GM13976 (cell line): ENCODE measurements at regions not wholly inside any gene's neighbourhood (a gene's known extent, or its start where the extent isn't known, plus 50 kb on each side); places are given as distances from the start of the nearest gene placed in this dataset.

ENCODE experiments used
- DNase-seq: peaks from one replicate; pipeline ENCODE4 v3.0.0; 2012; ENCODE audit warnings: low spot score
- in situ Hi-C: fragments of 300-500 bp; cut with MboI; formaldehyde crosslinking; loops from one replicate; pipeline ENCODE4 v1.12.0; 2022; ENCODE audit warnings: low sequenced_read_pairs, mixed read lengths, inconsistent platforms; ENCODE audit not compliant: unreplicated experiment
- TF ChIP-seq, protein P1 (sequence below): IDR thresholded peaks from 2 replicates; pipeline ENCODE4 v1.5.1; 2012; ENCODE audit warnings: borderline replicate concordance, mild to moderate bottlenecking; ENCODE audit not compliant: insufficient read depth; ENCODE audit errors: extremely low read depth, missing control alignments, control extremely low read depth

DNA sequence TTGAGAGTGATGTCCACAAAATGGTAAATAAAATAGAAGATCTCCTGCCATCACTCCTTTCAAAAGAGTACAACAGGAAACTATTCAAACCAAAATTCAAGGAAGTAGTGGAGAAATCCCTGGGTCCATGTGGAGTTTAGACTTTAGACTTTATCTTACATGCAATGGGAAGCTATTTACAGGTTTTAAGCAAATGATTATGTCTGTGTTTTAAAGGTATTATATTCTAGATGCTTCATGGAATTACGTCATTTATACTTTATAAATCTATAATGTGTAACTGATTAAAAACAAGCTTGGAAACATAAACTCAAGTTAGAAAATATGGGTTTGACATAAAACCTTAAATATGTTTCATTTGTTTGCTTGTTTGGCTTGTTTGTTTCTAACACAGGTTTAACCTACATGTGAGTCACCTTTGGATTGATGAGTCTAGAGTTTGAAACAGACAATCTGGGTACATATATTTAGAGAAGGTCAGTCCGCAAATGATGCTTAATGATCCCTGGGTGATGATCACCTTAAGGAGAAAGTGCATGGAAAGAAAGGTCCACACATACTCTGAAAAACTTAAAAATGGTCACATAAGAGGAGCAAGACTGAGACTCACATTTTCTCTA lies 519.6 kb upstream of the AGA start:
- in situ Hi-C loops: no loop called here
- no peak for DNase-seq
- TF ChIP-seq, protein P1, sequence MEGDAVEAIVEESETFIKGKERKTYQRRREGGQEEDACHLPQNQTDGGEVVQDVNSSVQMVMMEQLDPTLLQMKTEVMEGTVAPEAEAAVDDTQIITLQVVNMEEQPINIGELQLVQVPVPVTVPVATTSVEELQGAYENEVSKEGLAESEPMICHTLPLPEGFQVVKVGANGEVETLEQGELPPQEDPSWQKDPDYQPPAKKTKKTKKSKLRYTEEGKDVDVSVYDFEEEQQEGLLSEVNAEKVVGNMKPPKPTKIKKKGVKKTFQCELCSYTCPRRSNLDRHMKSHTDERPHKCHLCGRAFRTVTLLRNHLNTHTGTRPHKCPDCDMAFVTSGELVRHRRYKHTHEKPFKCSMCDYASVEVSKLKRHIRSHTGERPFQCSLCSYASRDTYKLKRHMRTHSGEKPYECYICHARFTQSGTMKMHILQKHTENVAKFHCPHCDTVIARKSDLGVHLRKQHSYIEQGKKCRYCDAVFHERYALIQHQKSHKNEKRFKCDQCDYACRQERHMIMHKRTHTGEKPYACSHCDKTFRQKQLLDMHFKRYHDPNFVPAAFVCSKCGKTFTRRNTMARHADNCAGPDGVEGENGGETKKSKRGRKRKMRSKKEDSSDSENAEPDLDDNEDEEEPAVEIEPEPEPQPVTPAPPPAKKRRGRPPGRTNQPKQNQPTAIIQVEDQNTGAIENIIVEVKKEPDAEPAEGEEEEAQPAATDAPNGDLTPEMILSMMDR: no peak

- TF ChIP-seq, protein P1: no peak
- DNase-seq: no peak
- in situ Hi-C loops: no loop called here
Measured at GRCh38 chr4:177964061-177964460, 521.8 kb upstream of the AGA start.

- TF ChIP-seq, protein P1: no peak
- in situ Hi-C loops: no loop called here
- DNase-seq: no peak
Measured at GRCh38 chr4:177964693-177965168, 522.5 kb upstream of the AGA start.

GRCh38 chr4:177967328-177967727 lies 525.1 kb upstream of the AGA start:
- in situ Hi-C loops: no loop called here
- TF ChIP-seq, protein P1: no peak
- no peak for DNase-seq

DNA sequence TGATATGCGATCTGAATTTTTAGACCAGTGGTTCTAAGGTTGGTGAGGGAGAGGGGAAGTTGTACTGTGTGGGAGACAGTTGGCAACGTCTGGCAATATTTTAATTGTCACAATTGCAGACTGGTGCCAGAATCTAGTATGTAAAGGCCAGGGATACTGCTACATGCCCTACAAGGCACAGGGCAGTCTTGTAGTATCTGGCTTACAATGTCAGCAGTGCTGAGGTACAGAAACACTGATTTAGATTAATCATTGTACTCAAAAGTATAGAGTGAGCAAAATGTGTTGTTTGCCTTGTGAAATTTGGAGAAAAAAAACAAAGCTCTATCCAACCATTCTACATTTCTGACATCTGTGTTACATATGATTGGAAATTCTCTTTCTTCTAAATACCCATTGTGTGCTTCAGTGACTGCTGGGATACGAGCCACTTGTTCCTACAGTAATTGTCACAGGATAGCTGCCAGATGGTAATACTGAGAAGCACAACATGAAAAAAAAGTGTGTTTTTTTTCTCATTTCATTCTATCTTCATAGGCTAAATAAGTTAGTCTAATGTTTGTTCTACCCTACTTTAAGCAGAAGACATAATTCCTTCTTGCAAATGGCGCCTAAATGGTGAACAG lies 526.7 kb upstream of the AGA start:
- no peak for DNase-seq
- TF ChIP-seq, protein P1: no peak
- in situ Hi-C loops: no loop called here

- in situ Hi-C loops: no loop called here
- TF ChIP-seq, protein P1: no peak
- DNase-seq: no peak
Measured at GRCh38 chr4:177974461-177974860, 532.2 kb upstream of the AGA start.
